H9 (cell line): ENCODE measurements at regions not wholly inside any gene's neighbourhood (a gene's known extent, or its start where the extent isn't known, plus 50 kb on each side); places are given as distances from the start of the nearest gene placed in this dataset.

Source experiments
- DNase-seq: peaks from one replicate; pipeline ENCODE4 v3.0.0-alpha.2; 2017
- H2AFZ ChIP-seq: one replicate; pipeline ENCODE4 v1.6.1; 2013; ENCODE audit warnings: mild to moderate bottlenecking, low read length, control low read depth, moderate library complexity
- H2AK5ac ChIP-seq: 2 replicates; pipeline ENCODE4 v1.6.1; 2013; ENCODE audit warnings: low read length, control low read depth, mixed read lengths; ENCODE audit not compliant: insufficient read length
- H2BK120ac ChIP-seq: one replicate; pipeline ENCODE4 v1.6.1; 2013; ENCODE audit warnings: low read depth, mild to moderate bottlenecking, low read length, control low read depth, inconsistent platforms; ENCODE audit not compliant: poor library complexity, severe bottlenecking
- H2BK12ac ChIP-seq: 2 replicates; pipeline ENCODE4 v1.6.1; 2013; ENCODE audit warnings: low read length, control low read depth, mixed read lengths, low read depth; ENCODE audit not compliant: insufficient read length
- H2BK15ac ChIP-seq: 2 replicates; pipeline ENCODE4 v1.6.1; 2013; ENCODE audit warnings: low read depth, low read length, control low read depth
- H2BK20ac ChIP-seq: one replicate; pipeline ENCODE4 v1.6.1; 2013; ENCODE audit warnings: low read depth, mild to moderate bottlenecking, low read length, control low read depth, inconsistent platforms; ENCODE audit not compliant: poor library complexity, severe bottlenecking
- H2BK5ac ChIP-seq: 2 replicates; pipeline ENCODE4 v1.6.1; 2013; ENCODE audit warnings: low read length, control low read depth, mixed read lengths; ENCODE audit not compliant: insufficient read length
- H3K14ac ChIP-seq: 2 replicates; pipeline ENCODE4 v1.6.1; 2013; ENCODE audit warnings: low read length, control low read depth; ENCODE audit not compliant: insufficient read depth
- H3K18ac ChIP-seq: 2 replicates; pipeline ENCODE4 v1.6.1; 2013; ENCODE audit warnings: low read depth, mild to moderate bottlenecking, mixed read lengths, low read length, control low read depth; ENCODE audit not compliant: insufficient read length
- H3K23ac ChIP-seq: 2 replicates; pipeline ENCODE4 v1.6.1; 2013; ENCODE audit warnings: low read length, control low read depth, mixed read lengths, low read depth; ENCODE audit not compliant: insufficient read length
- H3K23me2 ChIP-seq: 2 replicates; pipeline ENCODE4 v1.6.1; 2013; ENCODE audit warnings: low read depth, mild to moderate bottlenecking, mixed read lengths, low read length, control low read depth; ENCODE audit not compliant: insufficient read length, poor library complexity, severe bottlenecking
- H3K27ac ChIP-seq: 2 replicates; pipeline ENCODE4 v1.5.1; 2013; ENCODE audit warnings: low read length, control low read depth, mixed read lengths, low read depth; ENCODE audit not compliant: insufficient read length
- H3K27me3 ChIP-seq: 2 replicates; pipeline ENCODE4 v1.6.1; 2013; ENCODE audit warnings: low read length, control low read depth, inconsistent platforms; ENCODE audit not compliant: insufficient read depth
- H3K4ac ChIP-seq: 2 replicates; pipeline ENCODE4 v1.6.1; 2013; ENCODE audit warnings: low read depth, mild to moderate bottlenecking, control low read depth, inconsistent platforms, low read length, moderate library complexity
- H3K4me1 ChIP-seq: 2 replicates; pipeline ENCODE4 v1.6.1; 2013; ENCODE audit warnings: low read length, control low read depth, inconsistent platforms; ENCODE audit not compliant: insufficient read depth
- H3K4me2 ChIP-seq: 2 replicates; pipeline ENCODE4 v1.6.1; 2013; ENCODE audit warnings: low read length, control low read depth, mixed read lengths; ENCODE audit not compliant: insufficient read length, insufficient read depth
- H3K56ac ChIP-seq: 2 replicates; pipeline ENCODE4 v1.6.1; 2013; ENCODE audit warnings: low read depth, mild to moderate bottlenecking, mixed read lengths, low read length, control low read depth; ENCODE audit not compliant: insufficient read length
- H3K79me1 ChIP-seq: 2 replicates; pipeline ENCODE4 v1.6.1; 2013; ENCODE audit warnings: low read depth, mild to moderate bottlenecking, moderate library complexity, low read length, control low read depth, inconsistent platforms; ENCODE audit not compliant: insufficient read depth, poor library complexity, severe bottlenecking
- H3K79me2 ChIP-seq: 2 replicates; pipeline ENCODE4 v1.6.1; 2013; ENCODE audit warnings: low read length, control low read depth, inconsistent platforms; ENCODE audit not compliant: insufficient read depth
- H3K9ac ChIP-seq: 2 replicates; pipeline ENCODE4 v1.6.1; 2013; ENCODE audit warnings: low read length, control low read depth, mixed read lengths; ENCODE audit not compliant: insufficient read length; ENCODE audit errors: extremely low read depth
- H3K9me3 ChIP-seq: one replicate; pipeline ENCODE4 v1.6.1; 2013; ENCODE audit warnings: low read depth, low read length, inconsistent platforms; ENCODE audit not compliant: control insufficient read depth
- H3T11ph ChIP-seq: one replicate; pipeline ENCODE4 v1.6.1; 2013; ENCODE audit warnings: mild to moderate bottlenecking, low read length, control low read depth, inconsistent platforms
- H4K20me1 ChIP-seq: one replicate; pipeline ENCODE4 v1.6.1; 2013; ENCODE audit not compliant: control insufficient read depth, insufficient read length, insufficient read depth
- H4K5ac ChIP-seq: 2 replicates; pipeline ENCODE4 v1.6.1; 2013; ENCODE audit warnings: low read depth, mild to moderate bottlenecking, mixed read lengths, low read length, control low read depth; ENCODE audit not compliant: insufficient read length
- H4K8ac ChIP-seq: replicated peaks from 2 replicates; pipeline ENCODE4 v1.6.1; 2013; ENCODE audit warnings: low read length, control low read depth, mixed read lengths, low read depth; ENCODE audit not compliant: insufficient read length
- H4K91ac ChIP-seq: 2 replicates; pipeline ENCODE4 v1.6.1; 2013; ENCODE audit warnings: low read depth, mild to moderate bottlenecking, moderate library complexity, mixed read lengths, low read length, control low read depth; ENCODE audit not compliant: insufficient read length
- H3K27ac Mint-ChIP-seq, 3 experiments: 2 replicates in 2 of 3; 3 replicates in 1 of 3; pipeline ENCODE4 v1.8.0; 2020 to 2021; ENCODE audit warnings: mixed read lengths in 3 of 3, mild to moderate bottlenecking in 1 of 3, moderate library complexity in 1 of 3
- H3K27me3 Mint-ChIP-seq: 2 replicates; pipeline ENCODE4 v1.8.0; 2021; ENCODE audit warnings: low read depth, mild to moderate bottlenecking, moderate library complexity, mixed read lengths
- H3K36me3 Mint-ChIP-seq, 3 experiments: 2 replicates in 2 of 3; 3 replicates in 1 of 3; pipeline ENCODE4 v1.8.0; 2020 to 2021; ENCODE audit warnings: low read depth in 3 of 3, mixed read lengths in 3 of 3; ENCODE audit not compliant: insufficient read depth in 1 of 3
- H3K4me1 Mint-ChIP-seq, 2 experiments: 2 replicates each; pipeline ENCODE4 v1.8.0; 2020; ENCODE audit warnings: mixed read lengths in 2 of 2
- H3K4me3 Mint-ChIP-seq, 2 experiments: 2 replicates in 1 of 2; 3 replicates in 1 of 2; pipeline ENCODE4 v1.8.0; 2020 to 2021; ENCODE audit warnings: mild to moderate bottlenecking in 2 of 2, mixed read lengths in 2 of 2, moderate library complexity in 1 of 2
- H3K9me3 Mint-ChIP-seq, 2 experiments: 2 replicates in 1 of 2; 3 replicates in 1 of 2; pipeline ENCODE4 v1.8.0; 2020; ENCODE audit warnings: mild to moderate bottlenecking in 2 of 2, mixed read lengths in 2 of 2, moderate library complexity in 1 of 2
- WGBS: extraction: QIAGEN DNeasy Blood & Tissue Kit; methylation state at CpG from one replicate; pipeline ENCODE4 v1.1.7; 2013; ENCODE audit warnings: missing lambda C conversion rate, low lambda C conversion rate, mixed read lengths; ENCODE audit not compliant: insufficient read length; ENCODE audit errors: extremely low coverage; 5-methylcytosine and 5-hydroxymethylcytosine counted together
- TF ChIP-seq, protein P1 (sequence below): fragments of 200-600 bp; sonication (generic); conservative IDR thresholded peaks from 3 replicates; pipeline ENCODE4 v1.8.0; 2021; ENCODE audit warnings: antibody characterized with exemption, mild to moderate bottlenecking

DNA sequence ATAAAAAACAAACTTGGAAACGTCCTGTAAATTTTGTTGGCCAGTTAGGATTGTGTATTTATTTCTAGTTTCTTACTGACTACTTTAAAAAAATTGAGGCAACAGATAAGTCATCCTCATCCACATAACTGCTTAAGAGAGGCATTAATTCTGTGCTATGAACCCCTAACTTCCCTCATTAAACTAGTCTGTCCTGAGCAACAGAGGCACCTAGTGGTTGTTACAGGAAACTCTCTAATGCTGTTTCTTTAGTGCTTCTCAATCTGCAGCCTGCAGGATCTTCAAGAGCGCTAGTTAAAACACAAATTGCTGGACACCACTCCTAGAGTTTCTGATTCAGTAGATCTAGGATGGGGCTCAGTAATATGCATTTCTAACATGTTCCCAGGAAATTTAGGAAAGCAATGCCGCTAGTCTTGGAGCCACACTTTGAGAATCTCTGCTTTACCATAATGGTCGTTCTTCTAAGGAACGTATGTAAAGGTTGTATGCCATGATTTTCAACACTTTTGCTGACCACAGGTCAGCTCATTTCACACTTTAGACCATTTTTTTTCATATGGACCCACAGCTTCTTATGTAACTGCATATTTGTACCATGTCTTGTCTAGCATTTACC, 410.1 kb upstream of the SMARCA2 start:
- Histone ChIP-seq H4K5ac (no peak overlapping the region), H3T11ph (no peak overlapping the region), H4K91ac (no peak overlapping the region), H3K14ac (no peak overlapping the region), H3K4ac (no peak overlapping the region), H3K56ac (no peak overlapping the region), H2BK5ac (no peak overlapping the region), H3K9me3 (peaks cover 7% of the 10 kb centered on the region), H3K18ac (no peak overlapping the region), H3K4me2 (no peak overlapping the region), H2BK12ac (no peak overlapping the region), H2AK5ac (no peak overlapping the region), H3K9ac (no peak overlapping the region), H2BK15ac (no peak overlapping the region), H3K4me1 (no peaks in the 10 kb centered on the region), H4K20me1 (no peaks in the 10 kb centered on the region), H2AFZ (no peak overlapping the region), H2BK120ac (no peak overlapping the region), H2BK20ac (no peak overlapping the region), H3K27me3 (no peaks in the 10 kb centered on the region), H3K79me2 (no peaks in the 10 kb centered on the region), H3K23ac (no peak overlapping the region), H3K79me1 (no peaks in the 10 kb centered on the region), H3K23me2 (no peaks in the 10 kb centered on the region), H4K8ac (no peak overlapping the region), H3K27ac (no peak overlapping the region)
- Mint-ChIP-seq H3K9me3 (peaks cover 0 to 17% of the 10 kb centered on the region in 2 experiments; a peak in 2 of 5 replicates), H3K36me3 (no peaks in the 10 kb centered on the region), H3K4me3 (no peak overlapping the region), H3K27ac (no peak overlapping the region), H3K4me1 (no peaks in the 10 kb centered on the region), H3K27me3 (peaks cover 4% of the 10 kb centered on the region; the same call in 1 of the 2 replicates)
- no CpG with 5 or more reads among the region's 5 CpGs for WGBS
- DNase-seq = no peak
- TF ChIP-seq, protein P1, sequence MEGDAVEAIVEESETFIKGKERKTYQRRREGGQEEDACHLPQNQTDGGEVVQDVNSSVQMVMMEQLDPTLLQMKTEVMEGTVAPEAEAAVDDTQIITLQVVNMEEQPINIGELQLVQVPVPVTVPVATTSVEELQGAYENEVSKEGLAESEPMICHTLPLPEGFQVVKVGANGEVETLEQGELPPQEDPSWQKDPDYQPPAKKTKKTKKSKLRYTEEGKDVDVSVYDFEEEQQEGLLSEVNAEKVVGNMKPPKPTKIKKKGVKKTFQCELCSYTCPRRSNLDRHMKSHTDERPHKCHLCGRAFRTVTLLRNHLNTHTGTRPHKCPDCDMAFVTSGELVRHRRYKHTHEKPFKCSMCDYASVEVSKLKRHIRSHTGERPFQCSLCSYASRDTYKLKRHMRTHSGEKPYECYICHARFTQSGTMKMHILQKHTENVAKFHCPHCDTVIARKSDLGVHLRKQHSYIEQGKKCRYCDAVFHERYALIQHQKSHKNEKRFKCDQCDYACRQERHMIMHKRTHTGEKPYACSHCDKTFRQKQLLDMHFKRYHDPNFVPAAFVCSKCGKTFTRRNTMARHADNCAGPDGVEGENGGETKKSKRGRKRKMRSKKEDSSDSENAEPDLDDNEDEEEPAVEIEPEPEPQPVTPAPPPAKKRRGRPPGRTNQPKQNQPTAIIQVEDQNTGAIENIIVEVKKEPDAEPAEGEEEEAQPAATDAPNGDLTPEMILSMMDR = peak; percentile 67
